SU-DHL-6 (cell line): ENCODE measurements at regions not wholly inside any gene's neighbourhood (a gene's known extent, or its start where the extent isn't known, plus 50 kb on each side); places are given as distances from the start of the nearest gene placed in this dataset.
"Not testable (repeated sequence)": the region's sequence is repeated elsewhere in the genome, so short reads cannot be mapped to it uniquely, and the experiment has no call there.

Experiments
- EZH2phosphoT487 ChIP-seq: fragments of 200-600 bp; sonication (generic), shearing (Covaris generic); conservative IDR thresholded peaks from 2 replicates; pipeline ENCODE4 v1.6.1; 2018; ENCODE audit warnings: mild to moderate bottlenecking, antibody characterized with exemption, low read length, moderate library complexity, mixed read lengths
- TF ChIP-seq, protein P1 (sequence below): fragments of 200-600 bp; sonication (generic); IDR thresholded peaks from one replicate; pipeline ENCODE4 v1.5.1; 2017; ENCODE audit warnings: antibody characterized with exemption, mild to moderate bottlenecking, low read length, moderate library complexity; ENCODE audit not compliant: insufficient read depth, poor library complexity, severe bottlenecking

DNA sequence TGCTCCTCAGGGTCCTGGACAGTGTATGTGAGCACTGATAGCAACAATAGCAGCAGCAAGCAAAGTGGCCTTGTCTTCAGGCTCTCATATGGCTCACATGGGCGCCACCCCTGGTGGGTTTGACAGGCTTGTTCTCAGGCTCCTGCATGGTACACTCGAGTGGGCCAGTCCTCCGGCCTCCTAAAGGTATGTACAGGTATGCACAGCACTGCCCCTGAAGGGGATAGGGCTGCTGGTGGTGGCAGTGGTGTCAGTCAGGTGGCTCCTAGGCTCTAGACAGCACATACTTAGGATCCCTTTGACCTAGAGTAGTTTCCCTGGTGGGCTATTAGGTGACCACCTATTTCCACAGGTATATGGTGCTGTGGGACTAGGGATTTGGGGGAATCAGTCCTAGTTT, 79.8 kb downstream of the LGALS9B start:
- TF ChIP-seq, protein P1, sequence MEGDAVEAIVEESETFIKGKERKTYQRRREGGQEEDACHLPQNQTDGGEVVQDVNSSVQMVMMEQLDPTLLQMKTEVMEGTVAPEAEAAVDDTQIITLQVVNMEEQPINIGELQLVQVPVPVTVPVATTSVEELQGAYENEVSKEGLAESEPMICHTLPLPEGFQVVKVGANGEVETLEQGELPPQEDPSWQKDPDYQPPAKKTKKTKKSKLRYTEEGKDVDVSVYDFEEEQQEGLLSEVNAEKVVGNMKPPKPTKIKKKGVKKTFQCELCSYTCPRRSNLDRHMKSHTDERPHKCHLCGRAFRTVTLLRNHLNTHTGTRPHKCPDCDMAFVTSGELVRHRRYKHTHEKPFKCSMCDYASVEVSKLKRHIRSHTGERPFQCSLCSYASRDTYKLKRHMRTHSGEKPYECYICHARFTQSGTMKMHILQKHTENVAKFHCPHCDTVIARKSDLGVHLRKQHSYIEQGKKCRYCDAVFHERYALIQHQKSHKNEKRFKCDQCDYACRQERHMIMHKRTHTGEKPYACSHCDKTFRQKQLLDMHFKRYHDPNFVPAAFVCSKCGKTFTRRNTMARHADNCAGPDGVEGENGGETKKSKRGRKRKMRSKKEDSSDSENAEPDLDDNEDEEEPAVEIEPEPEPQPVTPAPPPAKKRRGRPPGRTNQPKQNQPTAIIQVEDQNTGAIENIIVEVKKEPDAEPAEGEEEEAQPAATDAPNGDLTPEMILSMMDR = not testable (repeated sequence)
- TF ChIP-seq EZH2phosphoT487 = not testable (repeated sequence)
